OCI-LY7 (cell line): ENCODE measurements at regions not wholly inside any gene's neighbourhood (a gene's known extent, or its start where the extent isn't known, plus 50 kb on each side); places are given as distances from the start of the nearest gene placed in this dataset.

Source experiments
- BruUV-seq: library from RNA; stranded (reverse); fragments of 400-500 nt; replicated peaks from 2 replicates; lab custom pipeline; 2021; lab: Mats Ljungman, UMichigan
- CTCF ChIA-PET: fragments of 300-600 bp; sonication (Branson Sonifier 250); formaldehyde crosslinking; loops from one replicate; lab custom pipeline; 2022; ENCODE audit warnings: antibody characterized with exemption; ENCODE audit not compliant: unreplicated experiment; lab: Charles Lee
- POLR2A ChIA-PET: fragments of 300-600 bp; sonication (Branson Sonifier 250); formaldehyde crosslinking; loops from one replicate; lab custom pipeline; 2022; ENCODE audit warnings: antibody characterized with exemption; lab: Charles Lee
- DNase-seq: peaks from one replicate; pipeline ENCODE4 v3.0.0-alpha.2; 2015; ENCODE audit warnings: low spot score
- H2AFZ ChIP-seq: fragments of 200-600 bp; sonication (generic), shearing (Covaris generic); 2 replicates; pipeline ENCODE4 v1.6.1; 2014; ENCODE audit warnings: mild to moderate bottlenecking, antibody characterized with exemption, low read length, moderate library complexity
- H3K27ac ChIP-seq: fragments of 200-600 bp; sonication (generic); 2 replicates; pipeline ENCODE4 v1.5.1; 2014; ENCODE audit warnings: mixed run types, low read depth, mild to moderate bottlenecking, moderate library complexity, low read length, inconsistent platforms; ENCODE audit not compliant: poor library complexity, severe bottlenecking
- H3K36me3 ChIP-seq: fragments of 200-600 bp; sonication (generic); 2 replicates; pipeline ENCODE4 v1.6.1; 2014; ENCODE audit warnings: mild to moderate bottlenecking, antibody characterized with exemption, low read length, moderate library complexity, mixed read lengths; ENCODE audit not compliant: insufficient read depth
- H3K4me1 ChIP-seq: fragments of 200-600 bp; sonication (generic); 2 replicates; pipeline ENCODE4 v1.5.1; 2014; ENCODE audit warnings: mild to moderate bottlenecking, low read length; ENCODE audit not compliant: insufficient read depth, poor library complexity, severe bottlenecking
- H3K4me2 ChIP-seq: fragments of 200-600 bp; sonication (generic); 2 replicates; pipeline ENCODE4 v1.6.1; 2014; ENCODE audit warnings: mild to moderate bottlenecking, low read length
- H3K4me3 ChIP-seq: fragments of 200-600 bp; sonication (generic); 2 replicates; pipeline ENCODE4 v1.5.1; 2014; ENCODE audit warnings: mild to moderate bottlenecking, low read depth, low read length; ENCODE audit not compliant: poor library complexity, severe bottlenecking
- H3K79me2 ChIP-seq: fragments of 200-600 bp; sonication (generic); 2 replicates; pipeline ENCODE4 v1.6.1; 2016; ENCODE audit warnings: low read depth, mild to moderate bottlenecking, low read length, moderate library complexity, mixed read lengths; ENCODE audit not compliant: insufficient read depth
- H3K9me2 ChIP-seq: fragments of 200-600 bp; sonication (generic); 2 replicates; pipeline ENCODE4 v1.6.1; 2016; ENCODE audit warnings: mild to moderate bottlenecking, low read length, mixed read lengths; ENCODE audit not compliant: insufficient read depth
- H3K9me3 ChIP-seq: fragments of 200-600 bp; sonication (generic); 2 replicates; pipeline ENCODE4 v1.6.1; 2014; ENCODE audit warnings: mild to moderate bottlenecking, mixed run types, low read length, mixed read lengths
- H4K20me1 ChIP-seq: fragments of 200-600 bp; sonication (generic); 2 replicates; pipeline ENCODE4 v1.6.1; 2014; ENCODE audit warnings: mild to moderate bottlenecking, antibody characterized with exemption, low read length, moderate library complexity, mixed read lengths; ENCODE audit not compliant: insufficient read depth
- CTCF ChIP-seq: fragments of 200-600 bp; sonication (generic); conservative IDR thresholded peaks from 2 replicates; pipeline ENCODE4 v1.5.1; 2014; ENCODE audit warnings: mild to moderate bottlenecking, antibody characterized with exemption, low read length, moderate library complexity, mixed read lengths
- EZH2phosphoT487 ChIP-seq: fragments of 200-600 bp; sonication (generic); IDR thresholded peaks from 2 replicates; pipeline ENCODE4 v1.6.1; 2018; ENCODE audit warnings: low read depth, borderline replicate concordance, mild to moderate bottlenecking, mixed run types, antibody characterized with exemption, low read length, moderate library complexity, mixed read lengths
- intact Hi-C: fragments of 100-400 bp; cut with micrococcal nuclease; formaldehyde crosslinking; loops from one replicate; pipeline ENCODE4 v1.10.0; 2022; ENCODE audit not compliant: unreplicated experiment

- Histone ChIP-seq H4K20me1 (no peaks in the 10 kb centered on the region), H3K9me3 (no peaks in the 10 kb centered on the region), H3K79me2 (no peaks in the 10 kb centered on the region), H3K9me2 (no peaks in the 10 kb centered on the region), H2AFZ (no peak overlapping the region), H3K4me3 (no peak overlapping the region), H3K4me1 (no peaks in the 10 kb centered on the region), H3K36me3 (no peaks in the 10 kb centered on the region), H3K4me2 (no peak overlapping the region), H3K27ac (no peak overlapping the region)
- CTCF ChIA-PET, result no interaction called here
- DNase-seq, result no peak
- BruUV-seq, result no TSS peak
- TF ChIP-seq EZH2phosphoT487, result no peak
- TF ChIP-seq CTCF, result no peak
- intact Hi-C loops, result loop anchor here (5.0 kb wide), 2 partner anchors 1293 to 1973 kb away; no protein-coding TSS in a partner anchor
- POLR2A ChIA-PET, result interaction anchor here (0.7 kb wide), 1 partner anchor 9 kb away, joined by 3 read pairs; no protein-coding TSS in a partner anchor
Measured at GRCh38 chr12:82529101-82529500, 157.6 kb upstream of the TMTC2 start.

- H3K27ac ChIP-seq, result no peak overlapping the region
- ChIA-PET CTCF (no interaction called here), POLR2A (no interaction called here)
- no peaks in the 10 kb centered on the region for H3K79me2 ChIP-seq
- H3K4me1 ChIP-seq, result no peaks in the 10 kb centered on the region
- no peaks in the 10 kb centered on the region for H3K9me2 ChIP-seq
- H2AFZ ChIP-seq, result no peak overlapping the region
- TF ChIP-seq CTCF, result no peak
- TF ChIP-seq EZH2phosphoT487, result no peak
- H3K36me3 ChIP-seq, result no peaks in the 10 kb centered on the region
- no peak for DNase-seq
- intact Hi-C loops, result loop anchor here (5.0 kb wide), 2 partner anchors 1292 to 1972 kb away; no protein-coding TSS in a partner anchor
- no TSS peak for BruUV-seq
- H3K4me3 ChIP-seq, result no peak overlapping the region
- no peak overlapping the region for H3K4me2 ChIP-seq
- no peaks in the 10 kb centered on the region for H4K20me1 ChIP-seq
- no peaks in the 10 kb centered on the region for H3K9me3 ChIP-seq
Measured at GRCh38 chr12:82529954-82530353, 156.8 kb upstream of the TMTC2 start.

- H4K20me1 ChIP-seq, result no peaks in the 10 kb centered on the region
- TF ChIP-seq CTCF (no peak), EZH2phosphoT487 (no peak)
- H3K4me3 ChIP-seq, result no peak overlapping the region
- no peaks in the 10 kb centered on the region for H3K4me1 ChIP-seq
- H3K36me3 ChIP-seq, result no peaks in the 10 kb centered on the region
- no peaks in the 10 kb centered on the region for H3K9me2 ChIP-seq
- H3K9me3 ChIP-seq, result no peaks in the 10 kb centered on the region
- H3K79me2 ChIP-seq, result no peaks in the 10 kb centered on the region
- CTCF ChIA-PET, result no interaction called here
- no peak overlapping the region for H3K4me2 ChIP-seq
- POLR2A ChIA-PET, result no interaction called here
- no peak overlapping the region for H3K27ac ChIP-seq
- no TSS peak for BruUV-seq
- DNase-seq, result no peak
- intact Hi-C loops, result no loop called here
- no peak overlapping the region for H2AFZ ChIP-seq
Measured at GRCh38 chr12:82530394-82530793, 156.3 kb upstream of the TMTC2 start.
